Ramos (cell line): ENCODE measurements at regions not wholly inside any gene's neighbourhood (a gene's known extent, or its start where the extent isn't known, plus 50 kb on each side); places are given as distances from the start of the nearest gene placed in this dataset.

ENCODE experiments used
- in situ Hi-C: fragments of 300-500 bp; cut with MboI; formaldehyde crosslinking; loops from one replicate; pipeline ENCODE4 v1.14.3; 2022; ENCODE audit warnings: low sequenced_read_pairs; ENCODE audit not compliant: unreplicated experiment

DNA sequence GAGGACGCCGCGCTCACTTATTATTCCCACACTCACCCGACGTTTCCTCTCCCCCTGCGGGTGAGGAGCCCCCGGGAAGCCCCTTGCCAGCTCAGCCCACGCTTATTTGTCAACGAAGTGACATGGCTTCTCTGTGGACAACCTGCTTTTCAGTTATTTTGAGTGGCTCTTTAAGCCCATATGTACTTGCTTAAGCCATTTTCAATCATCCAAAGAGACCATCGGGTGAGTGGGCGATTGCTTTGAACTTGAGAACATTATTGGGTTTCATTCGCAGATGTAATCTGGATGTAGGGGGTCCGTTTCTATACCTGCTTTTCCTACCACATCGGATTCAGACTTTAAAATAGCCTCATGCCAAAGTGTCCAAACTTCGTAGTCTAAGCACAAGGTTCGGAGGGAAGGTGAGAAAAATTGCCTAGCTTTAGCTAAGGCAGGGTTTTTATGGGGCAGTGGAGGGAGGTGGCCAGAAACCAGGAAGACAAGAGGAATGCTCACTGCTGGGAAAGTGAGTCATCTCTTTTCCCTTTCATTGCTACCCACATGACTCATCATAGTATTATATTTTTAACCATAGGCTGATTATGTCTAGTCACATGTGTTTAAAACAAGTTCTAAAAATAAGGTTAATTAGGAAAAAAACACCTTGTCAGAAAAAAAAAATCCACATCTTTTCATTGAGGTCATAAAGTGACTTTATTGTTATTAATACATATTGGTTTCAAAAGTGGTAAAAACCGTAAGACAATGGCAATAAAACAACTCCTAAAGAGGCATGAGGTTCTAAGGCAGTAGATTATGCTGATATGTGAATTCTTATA, 773.1 kb upstream of the NR2F2 start:
- in situ Hi-C loops: no loop called here

- in situ Hi-C loops: no loop called here
Measured at GRCh38 chr15:95558131-95558530, 772.4 kb upstream of the NR2F2 start.

- in situ Hi-C loops: no loop called here
Measured at GRCh38 chr15:95558916-95559315, 771.6 kb upstream of the NR2F2 start.

- in situ Hi-C loops: no loop called here
Measured at GRCh38 chr15:95559875-95560394, 770.6 kb upstream of the NR2F2 start.

DNA sequence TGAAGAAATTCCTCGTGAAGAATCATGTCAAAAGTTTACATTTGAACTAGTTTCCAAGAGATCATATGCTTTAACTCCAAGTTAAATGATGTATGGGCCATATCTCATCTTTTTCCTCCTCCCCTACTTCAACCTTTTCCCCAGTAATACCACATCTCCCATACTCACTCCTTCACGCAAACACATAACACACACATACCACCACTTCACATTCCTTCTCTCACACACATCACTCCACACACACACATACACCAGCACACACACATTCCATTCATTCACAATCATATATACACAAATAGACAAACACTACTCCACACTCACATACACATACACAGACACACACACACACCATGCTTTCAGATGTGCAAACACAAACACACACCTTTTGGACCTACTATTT, 769.0 kb upstream of the NR2F2 start:
- in situ Hi-C loops: no loop called here

GRCh38 chr15:95563634-95564033, 766.9 kb upstream of the NR2F2 start:
- in situ Hi-C loops: no loop called here

DNA sequence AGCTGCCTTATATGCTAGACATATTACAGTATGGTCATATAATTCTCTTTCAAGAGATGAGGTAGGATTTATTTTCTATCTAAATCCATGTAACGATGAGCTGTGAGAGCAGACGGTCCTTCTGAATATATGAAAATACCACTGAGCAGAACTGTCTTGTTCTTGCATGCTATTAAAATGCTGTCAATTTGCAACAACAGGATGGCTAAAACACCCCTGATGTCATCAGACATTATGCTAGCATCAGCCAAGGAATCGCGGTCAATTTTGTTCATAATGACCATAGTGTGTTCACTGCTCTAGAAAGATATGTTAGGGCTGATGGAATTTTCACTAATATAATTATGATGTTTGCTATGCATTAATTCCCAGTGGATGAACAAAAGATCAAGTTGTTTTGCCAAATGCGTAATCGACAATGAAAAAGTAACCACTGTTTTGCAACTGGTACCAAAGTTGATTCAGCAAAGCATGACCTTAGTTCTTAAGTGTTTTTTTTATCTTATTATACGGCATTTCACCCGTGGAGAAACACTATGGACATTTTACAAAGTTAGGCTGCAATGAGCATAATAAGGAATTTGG, 765.4 kb upstream of the NR2F2 start:
- in situ Hi-C loops: no loop called here

DNA sequence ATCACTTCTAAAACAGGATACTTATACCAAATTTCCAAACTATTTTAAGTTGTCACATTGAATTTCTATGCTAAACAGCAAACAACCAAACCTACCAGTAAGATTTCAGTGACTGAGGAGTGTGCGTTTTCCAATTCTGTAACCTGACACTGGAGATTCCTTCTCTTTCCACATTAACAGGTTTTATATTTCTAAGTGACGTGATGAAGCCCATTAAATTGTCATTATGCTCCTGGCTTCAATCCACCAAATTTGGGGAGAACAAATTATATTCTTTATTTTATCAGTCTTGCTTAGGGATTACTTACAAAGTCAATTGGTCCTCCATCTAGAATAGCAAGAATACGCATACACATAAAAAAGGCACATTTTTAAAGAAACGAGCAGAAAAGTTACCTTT, 764.8 kb upstream of the NR2F2 start:
- in situ Hi-C loops: no loop called here

GRCh38 chr15:95567686-95568085, 762.8 kb upstream of the NR2F2 start:
- in situ Hi-C loops: no loop called here

- in situ Hi-C loops: no loop called here
Measured at GRCh38 chr15:95574053-95574452, 756.4 kb upstream of the NR2F2 start.

DNA sequence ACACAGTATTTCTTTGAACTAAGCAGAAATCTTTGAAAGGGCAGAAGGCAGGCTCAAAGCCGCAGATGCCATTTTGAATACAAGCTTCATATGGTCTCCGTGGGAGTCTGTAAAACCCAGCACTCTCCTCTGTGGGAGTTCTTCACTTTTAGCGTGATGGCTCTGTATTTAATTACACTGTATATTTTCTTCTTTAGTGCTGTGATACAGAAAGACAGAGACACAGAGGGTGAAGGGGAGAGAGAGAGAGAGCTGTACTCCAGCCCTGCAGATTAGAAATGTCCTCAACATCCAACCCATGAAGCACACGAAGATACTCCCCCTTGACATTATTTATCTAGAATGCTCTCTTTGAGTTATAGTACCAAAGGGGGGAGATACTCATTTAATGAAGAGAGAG, 752.6 kb upstream of the NR2F2 start:
- in situ Hi-C loops: no loop called here

DNA sequence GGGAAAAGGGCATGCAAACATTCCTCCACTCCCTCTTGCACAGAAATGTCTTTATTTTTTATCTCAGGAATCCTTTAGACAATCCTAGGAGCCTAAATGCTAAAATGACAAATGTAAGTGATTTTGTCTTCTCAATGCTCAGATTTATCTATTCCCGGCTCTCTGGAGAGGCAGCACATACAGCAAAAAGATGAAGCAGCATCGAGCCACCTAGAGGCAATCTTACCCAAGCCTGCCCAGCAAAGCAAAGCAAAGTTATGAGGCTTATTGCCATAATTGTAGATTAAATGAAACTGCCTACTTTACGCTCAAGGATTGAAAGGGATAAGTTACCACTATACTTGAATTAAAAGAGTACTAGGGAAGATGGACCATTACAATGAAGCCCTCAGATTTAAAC, 750.4 kb upstream of the NR2F2 start:
- in situ Hi-C loops: no loop called here

DNA sequence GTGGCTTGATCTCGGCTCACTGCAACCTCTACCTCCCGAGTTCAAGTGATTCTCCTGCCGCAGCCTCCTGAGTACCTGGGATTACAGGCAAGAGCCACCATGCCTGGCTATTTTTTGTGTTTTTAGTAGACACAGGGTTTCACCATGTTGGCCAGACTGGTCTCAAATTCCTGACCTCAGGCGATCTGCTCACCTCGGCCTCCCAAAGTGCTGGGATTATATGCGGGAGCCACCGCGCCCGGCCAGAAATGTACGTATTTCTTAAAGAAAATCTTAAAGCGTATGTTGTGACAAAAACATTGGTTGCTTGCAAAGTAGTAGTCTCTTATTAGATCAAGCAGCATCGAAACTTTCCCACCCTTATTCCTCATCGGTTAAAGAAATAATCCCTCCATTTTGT, 748.9 kb upstream of the NR2F2 start:
- in situ Hi-C loops: no loop called here

- in situ Hi-C loops: no loop called here
Measured at GRCh38 chr15:95584088-95584487, 746.4 kb upstream of the NR2F2 start.

DNA sequence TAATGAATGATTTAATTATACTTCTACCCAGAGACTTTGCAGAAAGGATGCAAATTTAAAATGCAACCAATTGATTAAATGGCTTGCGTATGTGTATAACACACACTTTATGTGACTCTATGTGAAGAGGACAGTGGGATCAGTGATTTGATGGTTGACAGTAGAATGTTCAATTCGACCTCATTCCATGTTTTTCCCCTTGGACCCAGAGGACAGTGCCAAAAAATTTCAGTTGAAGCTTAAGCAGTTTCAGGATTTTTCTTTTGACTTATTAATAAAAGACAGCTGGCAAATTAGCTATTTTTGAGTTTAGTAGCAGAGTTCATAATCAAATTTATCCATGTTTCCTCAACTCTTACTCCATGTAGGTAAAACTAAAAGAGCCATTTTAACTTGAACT, 742.4 kb upstream of the NR2F2 start:
- in situ Hi-C loops: no loop called here

DNA sequence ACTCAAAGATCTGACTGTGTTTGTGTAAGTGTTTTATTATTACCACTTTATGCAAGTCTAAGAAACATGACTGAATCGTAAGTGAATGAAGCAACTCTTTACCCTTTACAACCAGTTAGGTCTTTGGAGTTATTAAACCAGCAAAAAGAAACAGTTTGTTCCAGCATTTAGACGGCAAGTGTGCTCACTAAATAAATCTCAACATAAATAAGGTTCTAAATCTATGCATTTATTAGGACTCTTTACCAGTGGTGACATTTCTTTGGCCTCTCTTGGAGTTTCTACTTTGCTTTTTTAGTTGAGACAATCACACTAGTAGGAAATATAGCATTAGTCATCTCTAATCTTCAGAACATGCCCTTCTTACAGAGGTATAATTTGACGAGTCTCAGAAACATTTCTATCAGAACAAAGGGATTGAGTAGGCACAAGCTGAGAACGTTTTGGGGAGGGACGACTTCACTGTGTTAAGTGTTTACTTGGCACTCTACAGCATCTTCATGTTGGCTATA, 739.9 kb upstream of the NR2F2 start:
- in situ Hi-C loops: no loop called here

DNA sequence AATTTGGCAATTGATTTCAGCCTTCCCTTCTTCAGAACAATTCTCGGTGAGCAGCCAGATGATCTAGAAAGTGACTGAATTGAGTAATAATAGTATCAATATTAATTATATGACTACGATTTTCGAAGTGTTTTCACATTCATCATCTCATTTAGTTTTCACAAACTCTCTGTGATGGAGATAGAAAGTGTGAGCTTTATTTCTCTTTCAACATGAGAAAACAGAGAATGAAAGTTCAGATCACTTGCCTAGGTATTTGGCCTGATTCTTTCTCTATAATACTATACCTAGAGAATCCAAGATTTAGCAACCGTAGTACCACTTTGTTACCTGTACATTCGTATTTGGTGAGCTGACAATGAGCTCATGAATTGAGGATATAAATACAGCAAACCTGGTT, 739.2 kb upstream of the NR2F2 start:
- in situ Hi-C loops: no loop called here

- in situ Hi-C loops: no loop called here
Measured at GRCh38 chr15:95591886-95592285, 738.6 kb upstream of the NR2F2 start.

DNA sequence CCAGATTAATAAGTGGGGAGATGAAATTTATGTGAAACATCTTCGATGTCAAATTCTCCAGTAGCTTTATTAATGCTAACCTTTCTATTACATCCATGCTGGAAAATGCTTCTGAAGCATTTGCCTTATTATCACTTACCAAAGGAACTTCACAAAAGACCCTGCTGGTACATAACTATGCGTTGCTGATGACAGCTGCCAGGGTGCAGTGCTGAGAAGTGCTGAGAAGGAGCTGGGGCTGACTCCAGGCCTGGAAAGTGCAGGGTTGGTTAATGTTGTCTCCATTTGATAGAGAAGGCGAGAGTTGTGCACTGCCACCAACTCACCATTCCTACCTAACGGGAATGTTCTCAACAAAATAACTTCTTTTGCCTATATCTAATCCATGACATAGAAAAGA, 736.0 kb upstream of the NR2F2 start:
- in situ Hi-C loops: no loop called here

GRCh38 chr15:95595759-95596158, 734.7 kb upstream of the NR2F2 start:
- in situ Hi-C loops: no loop called here

DNA sequence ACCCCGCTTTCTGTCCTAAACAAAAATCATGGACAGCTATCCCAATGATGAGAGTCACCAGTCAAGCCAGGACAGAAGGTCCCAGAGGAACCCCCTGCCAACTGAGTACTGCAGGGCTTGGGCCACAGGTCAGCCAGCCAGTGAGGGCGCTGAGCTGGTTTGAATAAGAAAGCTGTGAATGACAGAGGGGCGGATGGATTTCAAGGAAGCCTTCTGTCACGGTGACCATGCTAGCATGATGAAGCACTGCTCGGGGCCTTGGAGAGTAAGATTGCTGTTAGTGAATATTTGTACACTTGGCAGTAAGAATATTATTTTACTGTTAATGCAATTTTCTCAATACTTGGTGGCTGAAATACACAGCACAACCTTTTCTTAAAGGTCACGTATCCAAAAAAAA, 734.0 kb upstream of the NR2F2 start:
- in situ Hi-C loops: no loop called here
